OCI-LY3 (cell line): ENCODE measurements at regions not wholly inside any gene's neighbourhood (a gene's known extent, or its start where the extent isn't known, plus 50 kb on each side); places are given as distances from the start of the nearest gene placed in this dataset.

Experiments
- H2AFZ ChIP-seq: fragments of 200-600, 300-600 bp; shearing (Covaris generic); 2 replicates; pipeline ENCODE4 v1.6.0; 2014; ENCODE audit warnings: antibody characterized with exemption, low read depth, low read length
- H3K27ac ChIP-seq: fragments of 200-600, 300-600 bp; sonication (generic); 2 replicates; pipeline ENCODE4 v1.5.1; 2014; ENCODE audit warnings: mild to moderate bottlenecking, low read length, moderate library complexity, mixed read lengths
- H3K27me3 ChIP-seq: fragments of 200-600, 300-600 bp; sonication (generic); 2 replicates; pipeline ENCODE4 v1.6.1; 2014; ENCODE audit warnings: low read depth, low read length, mixed read lengths
- H3K36me3 ChIP-seq: fragments of 200-600, 300-600 bp; sonication (generic); replicated peaks from 2 replicates; pipeline ENCODE3; 2014; ENCODE audit warnings: low read depth, low read length, mixed read lengths
- H3K4me1 ChIP-seq: fragments of 300-600, 200-600 bp; sonication (generic); 2 replicates; pipeline ENCODE4 v1.6.1; 2014; ENCODE audit warnings: low read length, mixed read lengths
- H3K4me2 ChIP-seq: fragments of 200-600, 300-600 bp; sonication (generic); 2 replicates; pipeline ENCODE4 v1.6.1; 2014; ENCODE audit warnings: low read length, mixed read lengths
- H3K4me3 ChIP-seq: fragments of 300-600, 200-600 bp; sonication (generic); 2 replicates; pipeline ENCODE4 v1.5.1; 2014; ENCODE audit warnings: antibody characterized with exemption, mild to moderate bottlenecking, low read length, moderate library complexity
- H3K79me2 ChIP-seq: fragments of 300-600, 200-600 bp; shearing (Covaris generic); 2 replicates; pipeline ENCODE4 v1.6.1; 2014; ENCODE audit warnings: mild to moderate bottlenecking, low read length, mixed read lengths
- H3K9ac ChIP-seq: fragments of 300-600, 200-600 bp; shearing (Covaris generic); 2 replicates; pipeline ENCODE4 v1.6.0; 2014; ENCODE audit warnings: mild to moderate bottlenecking, low read length, moderate library complexity
- H3K9me3 ChIP-seq: fragments of 200-600, 300-600 bp; shearing (Covaris generic); 2 replicates; pipeline ENCODE4 v1.6.1; 2014; ENCODE audit warnings: low read length, mixed read lengths; ENCODE audit not compliant: insufficient read depth
- H4K20me1 ChIP-seq: fragments of 200-600, 300-600 bp; sonication (generic); 2 replicates; pipeline ENCODE4 v1.6.1; 2016; ENCODE audit warnings: low read length, mixed read lengths; ENCODE audit not compliant: insufficient read depth
- EZH2phosphoT487 ChIP-seq: fragments of 200-600 bp; shearing (Covaris generic); IDR thresholded peaks from 2 replicates; pipeline ENCODE4 v1.6.1; 2018; ENCODE audit warnings: antibody characterized with exemption, mixed run types, low read depth
- TF ChIP-seq, protein P1 (sequence below): fragments of 200-600, 300-600 bp; sonication (generic); IDR thresholded peaks from 2 replicates; pipeline ENCODE4 v1.5.1; 2014; ENCODE audit warnings: antibody characterized with exemption, low read length, low read depth

- Histone ChIP-seq H3K79me2 (no peaks in the 10 kb centered on the region), H3K9me3 (no peaks in the 10 kb centered on the region), H3K9ac (no peak overlapping the region), H2AFZ (no peak overlapping the region), H3K4me1 (no peaks in the 10 kb centered on the region), H3K4me2 (no peak overlapping the region), H3K27ac (no peak overlapping the region), H3K27me3 (no peaks in the 10 kb centered on the region), H3K4me3 (no peak overlapping the region), H3K36me3 (no peaks in the 10 kb centered on the region), H4K20me1 (no peaks in the 10 kb centered on the region)
- no peak for TF ChIP-seq EZH2phosphoT487
- TF ChIP-seq, protein P1, sequence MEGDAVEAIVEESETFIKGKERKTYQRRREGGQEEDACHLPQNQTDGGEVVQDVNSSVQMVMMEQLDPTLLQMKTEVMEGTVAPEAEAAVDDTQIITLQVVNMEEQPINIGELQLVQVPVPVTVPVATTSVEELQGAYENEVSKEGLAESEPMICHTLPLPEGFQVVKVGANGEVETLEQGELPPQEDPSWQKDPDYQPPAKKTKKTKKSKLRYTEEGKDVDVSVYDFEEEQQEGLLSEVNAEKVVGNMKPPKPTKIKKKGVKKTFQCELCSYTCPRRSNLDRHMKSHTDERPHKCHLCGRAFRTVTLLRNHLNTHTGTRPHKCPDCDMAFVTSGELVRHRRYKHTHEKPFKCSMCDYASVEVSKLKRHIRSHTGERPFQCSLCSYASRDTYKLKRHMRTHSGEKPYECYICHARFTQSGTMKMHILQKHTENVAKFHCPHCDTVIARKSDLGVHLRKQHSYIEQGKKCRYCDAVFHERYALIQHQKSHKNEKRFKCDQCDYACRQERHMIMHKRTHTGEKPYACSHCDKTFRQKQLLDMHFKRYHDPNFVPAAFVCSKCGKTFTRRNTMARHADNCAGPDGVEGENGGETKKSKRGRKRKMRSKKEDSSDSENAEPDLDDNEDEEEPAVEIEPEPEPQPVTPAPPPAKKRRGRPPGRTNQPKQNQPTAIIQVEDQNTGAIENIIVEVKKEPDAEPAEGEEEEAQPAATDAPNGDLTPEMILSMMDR, result no peak
These were observed 341.2 kb downstream of the ZNF521 start for GRCh38 chr18:25010623-25011374.
